ENCODE measurements at regions not wholly inside any gene's neighbourhood (a gene's known extent, or its start where the extent isn't known, plus 50 kb on each side); places are given as distances from the start of the nearest gene placed in this dataset.

- no peak for TF ChIP-seq CTCF (IDR thresholded peaks at IDR 0.05; ENCODE audit: low read depth, low read length)
- no peak for TF ChIP-seq MAX (IDR thresholded peaks at IDR 0.05; ENCODE audit: low read depth, low read length)
- no peak for TF ChIP-seq POLR2A (IDR thresholded peaks at IDR 0.05; ENCODE audit: extremely low read depth, insufficient read length)
These were observed 621.9 kb upstream of the GJE1 start for GRCh38 chr6:141510803-141511202.
